ENCODE measurements at regions not wholly inside any gene's neighbourhood (a gene's known extent, or its start where the extent isn't known, plus 50 kb on each side); places are given as distances from the start of the nearest gene placed in this dataset.

- TF ChIP-seq, protein P1, sequence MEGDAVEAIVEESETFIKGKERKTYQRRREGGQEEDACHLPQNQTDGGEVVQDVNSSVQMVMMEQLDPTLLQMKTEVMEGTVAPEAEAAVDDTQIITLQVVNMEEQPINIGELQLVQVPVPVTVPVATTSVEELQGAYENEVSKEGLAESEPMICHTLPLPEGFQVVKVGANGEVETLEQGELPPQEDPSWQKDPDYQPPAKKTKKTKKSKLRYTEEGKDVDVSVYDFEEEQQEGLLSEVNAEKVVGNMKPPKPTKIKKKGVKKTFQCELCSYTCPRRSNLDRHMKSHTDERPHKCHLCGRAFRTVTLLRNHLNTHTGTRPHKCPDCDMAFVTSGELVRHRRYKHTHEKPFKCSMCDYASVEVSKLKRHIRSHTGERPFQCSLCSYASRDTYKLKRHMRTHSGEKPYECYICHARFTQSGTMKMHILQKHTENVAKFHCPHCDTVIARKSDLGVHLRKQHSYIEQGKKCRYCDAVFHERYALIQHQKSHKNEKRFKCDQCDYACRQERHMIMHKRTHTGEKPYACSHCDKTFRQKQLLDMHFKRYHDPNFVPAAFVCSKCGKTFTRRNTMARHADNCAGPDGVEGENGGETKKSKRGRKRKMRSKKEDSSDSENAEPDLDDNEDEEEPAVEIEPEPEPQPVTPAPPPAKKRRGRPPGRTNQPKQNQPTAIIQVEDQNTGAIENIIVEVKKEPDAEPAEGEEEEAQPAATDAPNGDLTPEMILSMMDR (IDR thresholded peaks at IDR 0.05; ENCODE audit: low read length): no peak
- TF ChIP-seq EZH2 (IDR thresholded peaks at IDR 0.05; ENCODE audit: borderline replicate concordance, low read length): no peak
Observed at GRCh38 chr9:118529210-118529609, 825.0 kb downstream of the TLR4 start.

All from OCI-LY1 (cell line).